ENCODE measurements at regions not wholly inside any gene's neighbourhood (a gene's known extent, or its start where the extent isn't known, plus 50 kb on each side); places are given as distances from the start of the nearest gene placed in this dataset.

DNA sequence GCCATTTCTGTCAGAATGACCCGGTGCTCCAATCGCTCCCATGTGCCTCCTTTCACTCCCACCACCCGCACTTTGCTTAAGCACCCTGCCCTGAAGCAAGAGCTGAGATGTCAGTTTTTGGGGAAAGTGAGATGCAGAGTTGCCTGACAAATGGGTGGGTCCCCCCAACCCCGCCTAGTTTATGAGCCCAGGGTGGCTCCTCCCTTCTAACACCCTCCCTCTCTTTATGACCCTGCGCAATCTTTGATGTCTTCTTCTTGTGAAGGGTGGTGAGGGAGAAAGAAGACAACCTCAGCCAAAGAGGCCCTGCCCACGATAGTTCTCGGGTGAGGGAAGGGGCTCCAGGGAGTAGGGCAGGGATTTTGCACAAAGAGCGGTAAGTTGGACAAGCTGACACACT is 89.5 kb upstream of the HOXC13 start:
- H3K9me3 ChIP-seq (ENCODE audit: control insufficient read depth in 1 of 2, insufficient read depth in 1 of 2, low read length in 2 of 2), result no peaks in the 10 kb centered on the region
- Mint-ChIP-seq H3K27me3 (peaks cover 76% of the 10 kb centered on the region), H3K4me3 (no peak overlapping the region), H3K27ac (no peak overlapping the region), H3K4me1 (ENCODE audit: low read depth) (no peaks in the 10 kb centered on the region), H3K36me3 (ENCODE audit: low read depth) (no peaks in the 10 kb centered on the region), H3K9me3 (no peaks in the 10 kb centered on the region)
- CTCF ChIA-PET, result no interaction called here
- intact Hi-C loops (cut with DNase I, micrococcal nuclease), result no loop called here
- H3K4me1 ChIP-seq (ENCODE audit: insufficient read depth, low read length), result no peaks in the 10 kb centered on the region
- DNase-seq (no peak), ATAC-seq (ENCODE audit: poor library complexity) (no peak)
- H3K4me3 ChIP-seq (ENCODE audit: low read length), result no peak overlapping the region
- no peak overlapping the region for H3K27ac ChIP-seq (ENCODE audit: low read depth in 1 of 2, low read length in 2 of 2)
- no peaks in the 10 kb centered on the region for H3K36me3 ChIP-seq (ENCODE audit: insufficient read depth, low read length)
- POLR2A ChIA-PET, result no interaction called here
- TF ChIP-seq CTCF (IDR thresholded peaks at IDR 0.05), result no peak
- peaks cover 33 to 48% of the 10 kb centered on the region in 2 experiments for H3K27me3 ChIP-seq (ENCODE audit: control insufficient read depth in 1 of 2, insufficient read depth in 2 of 2, low read length in 2 of 2)

DNA sequence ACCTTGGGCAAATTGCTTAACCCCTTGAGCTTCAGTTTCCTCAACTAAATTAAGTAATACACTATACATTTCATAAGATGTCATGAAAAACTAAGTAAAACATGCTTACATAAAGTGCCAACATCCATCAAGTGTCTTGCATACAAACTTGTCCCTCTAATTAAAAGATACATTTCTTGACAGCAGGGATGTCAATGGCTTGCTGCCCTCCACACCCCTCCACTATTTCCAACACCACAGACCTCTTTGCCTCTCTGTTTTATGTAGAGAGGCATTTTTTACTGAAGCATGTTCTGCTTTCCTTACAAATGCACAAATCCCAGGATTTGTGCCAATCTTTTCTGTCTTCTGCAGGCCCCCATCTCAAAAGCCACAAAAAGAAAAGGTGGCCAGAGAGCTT is 89.0 kb upstream of the HOXC13 start:
- intact Hi-C loops (cut with DNase I, micrococcal nuclease), result no loop called here
- H3K9me3 ChIP-seq (ENCODE audit: control insufficient read depth in 1 of 2, insufficient read depth in 1 of 2, low read length in 2 of 2), result no peaks in the 10 kb centered on the region
- H3K4me3 ChIP-seq (ENCODE audit: low read length), result no peak overlapping the region
- H3K4me1 ChIP-seq (ENCODE audit: insufficient read depth, low read length), result no peaks in the 10 kb centered on the region
- H3K36me3 Mint-ChIP-seq (ENCODE audit: low read depth), result no peaks in the 10 kb centered on the region
- no peaks in the 10 kb centered on the region for H3K36me3 ChIP-seq (ENCODE audit: insufficient read depth, low read length)
- no peaks in the 10 kb centered on the region for H3K9me3 Mint-ChIP-seq
- no peak overlapping the region for H3K27ac Mint-ChIP-seq
- POLR2A ChIA-PET, result no interaction called here
- no peak overlapping the region for H3K4me3 Mint-ChIP-seq
- no peak overlapping the region for H3K27ac ChIP-seq (ENCODE audit: low read depth in 1 of 2, low read length in 2 of 2)
- DNase-seq (no peak), ATAC-seq (ENCODE audit: poor library complexity) (no peak)
- no peaks in the 10 kb centered on the region for H3K4me1 Mint-ChIP-seq (ENCODE audit: low read depth)
- CTCF ChIA-PET, result no interaction called here
- peaks cover 76% of the 10 kb centered on the region for H3K27me3 Mint-ChIP-seq
- peaks cover 34 to 53% of the 10 kb centered on the region in 2 experiments for H3K27me3 ChIP-seq (ENCODE audit: control insufficient read depth in 1 of 2, insufficient read depth in 2 of 2, low read length in 2 of 2)
- TF ChIP-seq CTCF (IDR thresholded peaks at IDR 0.05), result no peak

DNA sequence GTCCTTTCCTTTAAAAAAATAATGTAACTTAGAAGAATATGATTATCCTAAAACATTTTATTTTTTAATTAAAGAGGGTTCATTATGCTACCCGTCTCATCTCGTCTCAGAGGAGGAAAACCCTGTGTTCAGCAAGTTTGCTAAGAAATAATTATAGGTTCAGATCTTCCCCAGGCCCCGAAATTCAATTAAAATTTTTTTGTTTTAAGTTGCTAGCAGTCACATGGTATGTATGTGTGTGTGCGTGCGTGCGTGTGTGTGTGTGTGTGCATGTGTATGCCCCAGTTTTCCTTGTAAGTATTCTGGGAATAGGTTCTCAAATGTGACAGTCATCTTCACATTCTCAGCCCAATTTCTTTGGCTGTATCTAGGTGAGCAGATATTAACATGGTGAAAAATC is 86.6 kb upstream of the HOXC13 start:
- Mint-ChIP-seq H3K27me3 (peaks cover 73% of the 10 kb centered on the region), H3K4me1 (ENCODE audit: low read depth) (no peaks in the 10 kb centered on the region), H3K36me3 (ENCODE audit: low read depth) (no peaks in the 10 kb centered on the region), H3K27ac (no peak overlapping the region), H3K4me3 (no peak overlapping the region), H3K9me3 (no peaks in the 10 kb centered on the region)
- Histone ChIP-seq H3K9me3 (ENCODE audit: control insufficient read depth in 1 of 2, insufficient read depth in 1 of 2, low read length in 2 of 2) (no peaks in the 10 kb centered on the region), H3K27ac (ENCODE audit: low read depth in 1 of 2, low read length in 2 of 2) (no peak overlapping the region), H3K4me3 (ENCODE audit: low read length) (no peak overlapping the region), H3K36me3 (ENCODE audit: insufficient read depth, low read length) (no peaks in the 10 kb centered on the region), H3K4me1 (ENCODE audit: insufficient read depth, low read length) (no peaks in the 10 kb centered on the region), H3K27me3 (ENCODE audit: control insufficient read depth in 1 of 2, insufficient read depth in 2 of 2, low read length in 2 of 2) (peaks cover 26 to 56% of the 10 kb centered on the region in 2 experiments)
- no peak for TF ChIP-seq CTCF (IDR thresholded peaks at IDR 0.05)
- DNase-seq (no peak), ATAC-seq (ENCODE audit: poor library complexity) (no peak)
- ChIA-PET POLR2A (no interaction called here), CTCF (no interaction called here)
- intact Hi-C loops (cut with DNase I, micrococcal nuclease), result no loop called here
